CD8-positive, alpha-beta memory T cell (primary cell): ENCODE measurements at regions not wholly inside any gene's neighbourhood (a gene's known extent, or its start where the extent isn't known, plus 50 kb on each side); places are given as distances from the start of the nearest gene placed in this dataset.

Experiments
- CTCF ChIA-PET: fragments of 350-600 bp; sonication (Branson Sonifier 250); formaldehyde crosslinking; loops from one replicate; lab custom pipeline; 2021; ENCODE audit warnings: antibody characterized with exemption; lab: Charles Lee
- POLR2A ChIA-PET: fragments of 350-600 bp; sonication (Branson Sonifier 250); formaldehyde crosslinking; loops from one replicate; lab custom pipeline; 2021; ENCODE audit warnings: antibody characterized with exemption; lab: Charles Lee
- DNase-seq, 5 donors: peaks; one replicate each; pipeline versions ENCODE4 v3.0.0 to v3.0.0-alpha.2; 2020 to 2022; ENCODE audit warnings: mixed read lengths in 1 of 5
- H3K27ac ChIP-seq: one replicate; pipeline ENCODE4 v1.7.0; 2013; ENCODE audit warnings: low read depth, mild to moderate bottlenecking, low read length, moderate library complexity
- H3K27me3 ChIP-seq: 2 replicates; pipeline ENCODE4 v1.7.0; 2013; ENCODE audit warnings: low read length, mild to moderate bottlenecking; ENCODE audit not compliant: insufficient read depth, poor library complexity, severe bottlenecking
- H3K36me3 ChIP-seq: 2 replicates; pipeline ENCODE4 v1.7.0; 2013; ENCODE audit warnings: mild to moderate bottlenecking, low read length, moderate library complexity; ENCODE audit not compliant: insufficient read depth
- H3K4me1 ChIP-seq: 2 replicates; pipeline ENCODE4 v1.7.0; 2013; ENCODE audit warnings: mild to moderate bottlenecking, low read length, moderate library complexity; ENCODE audit not compliant: insufficient read depth
- H3K4me3 ChIP-seq: 2 replicates; pipeline ENCODE4 v1.7.0; 2013; ENCODE audit warnings: mild to moderate bottlenecking, low read length
- H3K9me3 ChIP-seq: 2 replicates; pipeline ENCODE4 v1.7.0; 2013; ENCODE audit warnings: mild to moderate bottlenecking, low read length
- H3K27ac Mint-ChIP-seq, 8 donors: one replicate each; pipeline ENCODE4 v1.8.0; 2020 to 2021; ENCODE audit warnings: mixed read lengths in 8 of 8, mild to moderate bottlenecking in 6 of 8, inconsistent platforms in 3 of 8, moderate library complexity in 3 of 8
- H3K27me3 Mint-ChIP-seq, 2 donors: one replicate each; pipeline ENCODE4 v1.8.0; 2020 to 2021; ENCODE audit warnings: mixed read lengths in 2 of 2, mild to moderate bottlenecking in 1 of 2, moderate library complexity in 1 of 2
- H3K36me3 Mint-ChIP-seq, 3 donors: one replicate each; pipeline ENCODE4 v1.8.0; 2020 to 2021; ENCODE audit warnings: mixed read lengths in 3 of 3, inconsistent platforms in 1 of 3, mild to moderate bottlenecking in 1 of 3
- H3K4me1 Mint-ChIP-seq, 3 donors: one replicate each; pipeline ENCODE4 v1.8.0; 2020 to 2021; ENCODE audit warnings: mixed read lengths in 3 of 3, inconsistent platforms in 1 of 3, mild to moderate bottlenecking in 1 of 3
- H3K4me3 Mint-ChIP-seq, 7 donors: one replicate each; pipeline ENCODE4 v1.8.0; 2020 to 2021; ENCODE audit warnings: mixed read lengths in 7 of 7, mild to moderate bottlenecking in 6 of 7, moderate library complexity in 4 of 7, inconsistent platforms in 2 of 7
- H3K9me3 Mint-ChIP-seq, 5 donors: one replicate each; pipeline ENCODE4 v1.8.0; 2020 to 2022; ENCODE audit warnings: mixed read lengths in 5 of 5, mild to moderate bottlenecking in 3 of 5, moderate library complexity in 2 of 5, inconsistent platforms in 1 of 5

DNA sequence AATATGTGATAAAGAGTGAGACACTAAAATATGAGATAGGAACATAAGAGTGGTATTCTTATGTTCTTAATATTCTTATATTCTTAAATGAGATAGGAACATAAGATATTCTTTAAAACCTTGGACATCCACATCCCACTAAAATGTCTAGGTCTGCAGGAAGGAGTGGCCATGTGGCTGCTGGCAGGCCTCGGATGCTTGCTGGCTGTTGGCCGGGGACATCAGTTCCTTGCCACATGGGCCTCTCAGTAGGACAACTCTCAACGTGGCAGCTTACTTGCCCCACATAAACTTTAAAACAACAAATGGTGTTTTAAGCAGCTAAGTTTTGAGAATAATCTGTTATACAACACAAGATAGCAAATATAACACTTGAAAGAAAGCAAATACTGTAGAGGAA, 240.1 kb downstream of the CASP12 start:
- peaks cover 6 to 16% (median 10%) of the 10 kb centered on the region in 3 donors for H3K4me1 Mint-ChIP-seq

DNA sequence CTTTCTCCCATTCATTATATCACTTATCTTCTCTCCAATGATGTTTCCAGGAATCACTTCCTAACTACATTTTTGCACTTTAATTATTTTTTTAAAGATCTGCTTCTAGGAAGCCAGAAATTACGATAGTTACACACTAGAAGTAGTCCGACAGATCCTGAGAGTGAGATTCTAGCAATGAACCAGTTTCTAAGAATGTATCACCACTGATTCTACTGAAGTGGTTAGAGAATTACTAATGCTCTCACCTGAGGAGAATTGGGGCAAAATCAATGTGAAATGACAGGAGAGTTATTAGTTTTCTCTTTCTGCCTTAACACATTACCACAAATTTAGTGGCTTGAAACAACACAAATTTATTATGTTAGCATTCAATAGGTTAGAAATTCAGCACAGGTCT, 241.2 kb downstream of the CASP12 start:
- ChIA-PET CTCF (no interaction called here), POLR2A (no interaction called here)
- Mint-ChIP-seq H3K36me3 (peaks cover 0 to 4% (median 0%) of the 10 kb centered on the region in 3 donors), H3K9me3 (no peaks in the 10 kb centered on the region), H3K27me3 (no peaks in the 10 kb centered on the region), H3K27ac (no peak overlapping the region), H3K4me1 (peaks cover 11 to 17% (median 12%) of the 10 kb centered on the region in 3 donors), H3K4me3 (no peak overlapping the region)
- peaks cover 7% of the 10 kb centered on the region for H3K4me1 ChIP-seq
- no peak for DNase-seq
- no peaks in the 10 kb centered on the region for H3K36me3 ChIP-seq
- no peak overlapping the region for H3K27ac ChIP-seq
- no peaks in the 10 kb centered on the region for H3K27me3 ChIP-seq
- no peaks in the 10 kb centered on the region for H3K9me3 ChIP-seq
- no peak overlapping the region for H3K4me3 ChIP-seq

More for the DNA sequence above, 240.1 kb downstream of the CASP12 start:
- peaks cover 0 to 4% (median 0%) of the 10 kb centered on the region in 3 donors for H3K36me3 Mint-ChIP-seq
- Histone ChIP-seq H3K36me3 (no peaks in the 10 kb centered on the region), H3K9me3 (no peaks in the 10 kb centered on the region), H3K4me3 (no peak overlapping the region), H3K27ac (no peak overlapping the region), H3K27me3 (no peaks in the 10 kb centered on the region), H3K4me1 (peaks cover 3% of the 10 kb centered on the region)
- no peak overlapping the region for H3K4me3 Mint-ChIP-seq
- H3K27ac Mint-ChIP-seq = peak overlapping the region in 1 of 8 donors; percentile 34
- H3K27me3 Mint-ChIP-seq = no peaks in the 10 kb centered on the region
- CTCF ChIA-PET = no interaction called here
- DNase-seq = no peak
- POLR2A ChIA-PET = no interaction called here
- no peaks in the 10 kb centered on the region for H3K9me3 Mint-ChIP-seq

DNA sequence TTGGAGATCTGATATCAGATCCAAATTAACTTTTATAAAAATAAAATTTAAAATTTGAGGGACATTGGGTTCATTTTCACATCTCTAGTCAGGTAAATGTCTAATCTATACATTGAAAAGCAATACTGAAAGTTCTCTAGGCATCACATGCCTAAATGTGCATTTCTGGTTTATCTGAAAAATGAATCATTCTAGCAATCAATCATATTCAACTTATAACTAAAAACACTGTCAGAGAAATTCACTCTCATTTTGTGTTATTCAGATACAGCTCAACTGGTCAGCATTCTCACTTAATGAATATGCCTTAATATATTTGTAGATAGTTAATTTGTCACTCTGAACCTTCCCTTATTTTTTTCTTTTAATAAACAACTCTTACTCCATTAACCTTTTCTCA, 243.2 kb downstream of the CASP12 start:
- Mint-ChIP-seq H3K9me3 (no peaks in the 10 kb centered on the region), H3K4me1 (peaks cover 11 to 17% (median 12%) of the 10 kb centered on the region in 3 donors), H3K27ac (no peak overlapping the region), H3K36me3 (peaks cover 0 to 4% (median 0%) of the 10 kb centered on the region in 3 donors), H3K4me3 (no peak overlapping the region), H3K27me3 (no peaks in the 10 kb centered on the region)
- ChIA-PET POLR2A (no interaction called here), CTCF (no interaction called here)
- no peaks in the 10 kb centered on the region for H3K27me3 ChIP-seq
- peaks cover 7% of the 10 kb centered on the region for H3K4me1 ChIP-seq
- H3K9me3 ChIP-seq = peaks cover 1% of the 10 kb centered on the region
- H3K36me3 ChIP-seq = no peaks in the 10 kb centered on the region
- H3K4me3 ChIP-seq = no peak overlapping the region
- DNase-seq = no peak
- no peak overlapping the region for H3K27ac ChIP-seq

DNA sequence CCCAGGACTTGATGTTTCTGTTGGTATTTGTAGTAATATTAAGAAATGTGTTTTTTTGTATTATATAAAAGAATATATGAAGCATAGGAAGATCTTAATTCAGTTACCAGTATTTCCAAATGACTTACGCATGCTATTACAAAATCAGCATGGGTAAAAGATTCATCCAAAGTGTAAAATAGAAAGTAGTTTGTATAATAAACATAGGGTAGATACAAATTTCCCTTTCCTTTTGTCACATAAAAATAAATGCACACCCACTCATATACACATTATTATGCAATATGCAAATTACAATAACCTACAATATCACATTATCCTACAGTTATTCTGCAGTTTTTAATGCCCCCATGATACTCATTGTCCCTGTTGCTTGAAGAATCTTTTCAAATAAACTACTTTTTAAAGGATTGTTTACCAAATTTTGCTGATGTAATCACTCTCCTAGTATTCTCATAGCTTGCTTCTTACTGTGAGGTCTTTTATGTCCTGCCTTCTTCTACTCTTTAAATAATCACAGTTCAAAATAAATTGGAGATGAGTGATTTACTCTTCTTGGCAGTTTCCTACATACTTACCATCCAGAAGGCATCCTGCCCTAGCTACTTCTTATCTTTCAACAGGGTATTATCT, 244.0 kb downstream of the CASP12 start:
- CTCF ChIA-PET = no interaction called here
- Histone ChIP-seq H3K4me1 (peaks cover 7% of the 10 kb centered on the region), H3K4me3 (no peak overlapping the region), H3K27me3 (no peaks in the 10 kb centered on the region), H3K9me3 (peaks cover 4% of the 10 kb centered on the region), H3K36me3 (no peaks in the 10 kb centered on the region), H3K27ac (no peak overlapping the region)
- Mint-ChIP-seq H3K27me3 (no peaks in the 10 kb centered on the region), H3K36me3 (peaks cover 0 to 3% (median 0%) of the 10 kb centered on the region in 3 donors), H3K4me1 (peaks cover 11 to 21% (median 12%) of the 10 kb centered on the region in 3 donors), H3K9me3 (no peaks in the 10 kb centered on the region), H3K4me3 (no peak overlapping the region), H3K27ac (peak overlapping the region in 1 of 8 donors; percentile 5)
- POLR2A ChIA-PET = no interaction called here
- no peak for DNase-seq

DNA sequence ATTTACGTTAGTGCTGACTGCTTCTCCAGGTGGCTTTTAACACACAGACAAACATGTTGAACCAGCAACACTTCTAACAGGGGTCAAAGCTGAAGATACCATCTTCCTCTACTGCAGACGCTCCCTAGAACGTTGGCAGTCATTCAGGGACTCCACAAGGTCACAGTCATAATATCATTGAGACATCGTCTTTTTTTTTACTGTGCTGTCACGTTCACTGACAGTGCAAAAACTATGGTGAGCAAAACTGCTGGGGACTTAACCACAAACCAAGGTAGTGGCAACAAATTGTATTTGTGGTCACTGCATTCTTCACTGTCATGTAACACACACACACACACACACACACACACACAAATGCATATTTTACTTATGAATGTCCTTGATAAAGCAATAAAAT, 244.9 kb downstream of the CASP12 start:
- Mint-ChIP-seq H3K27ac (peak overlapping the region in 4 of 8 donors; percentile 1 to 12 (median 4)), H3K27me3 (no peaks in the 10 kb centered on the region), H3K4me3 (peak overlapping the region; percentile 1 to 73 (median 37)), H3K4me1 (peaks cover 12 to 21% (median 13%) of the 10 kb centered on the region in 3 donors), H3K9me3 (no peaks in the 10 kb centered on the region), H3K36me3 (peaks cover 0 to 3% (median 0%) of the 10 kb centered on the region in 3 donors)
- DNase-seq = peak in 2 of 5 donors; percentile 17 to 52
- Histone ChIP-seq H3K9me3 (peaks cover 4% of the 10 kb centered on the region), H3K27ac (no peak overlapping the region), H3K36me3 (no peaks in the 10 kb centered on the region), H3K27me3 (no peaks in the 10 kb centered on the region), H3K4me1 (peaks cover 7% of the 10 kb centered on the region), H3K4me3 (no peak overlapping the region)
- CTCF ChIA-PET = no interaction called here
- POLR2A ChIA-PET = no interaction called here

DNA sequence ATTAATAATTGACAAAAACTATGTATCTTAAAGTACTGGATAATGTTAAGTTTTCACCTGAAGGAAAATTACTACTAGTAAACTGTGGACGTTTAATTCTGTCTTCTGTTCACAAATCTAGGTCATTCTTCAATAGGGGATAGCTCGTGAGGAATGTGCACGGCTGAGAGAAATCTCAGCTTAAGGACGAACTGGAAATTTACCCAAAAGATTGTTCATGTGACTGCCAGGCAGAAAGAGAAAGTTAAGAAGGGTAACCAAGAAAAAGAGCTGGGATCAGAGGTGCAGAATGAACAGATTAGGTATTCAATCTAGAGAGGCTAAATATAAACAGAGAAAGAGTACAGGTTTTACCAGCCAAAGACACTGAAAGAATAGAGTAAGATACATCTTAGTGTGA, 245.3 kb downstream of the CASP12 start:
- H3K27ac Mint-ChIP-seq = peak overlapping the region in 4 of 8 donors; percentile 1 to 12 (median 4)
- Histone ChIP-seq H3K4me1 (peaks cover 7% of the 10 kb centered on the region), H3K27ac (no peak overlapping the region), H3K9me3 (peaks cover 4% of the 10 kb centered on the region), H3K27me3 (no peaks in the 10 kb centered on the region), H3K4me3 (no peak overlapping the region), H3K36me3 (no peaks in the 10 kb centered on the region)
- peak overlapping the region; percentile 1 to 73 (median 37) for H3K4me3 Mint-ChIP-seq
- peaks cover 0 to 3% (median 0%) of the 10 kb centered on the region in 3 donors for H3K36me3 Mint-ChIP-seq
- no peak for DNase-seq
- peaks cover 12 to 21% (median 13%) of the 10 kb centered on the region in 3 donors for H3K4me1 Mint-ChIP-seq
- CTCF ChIA-PET = no interaction called here
- H3K27me3 Mint-ChIP-seq = no peaks in the 10 kb centered on the region
- H3K9me3 Mint-ChIP-seq = no peaks in the 10 kb centered on the region
- POLR2A ChIA-PET = no interaction called here

DNA sequence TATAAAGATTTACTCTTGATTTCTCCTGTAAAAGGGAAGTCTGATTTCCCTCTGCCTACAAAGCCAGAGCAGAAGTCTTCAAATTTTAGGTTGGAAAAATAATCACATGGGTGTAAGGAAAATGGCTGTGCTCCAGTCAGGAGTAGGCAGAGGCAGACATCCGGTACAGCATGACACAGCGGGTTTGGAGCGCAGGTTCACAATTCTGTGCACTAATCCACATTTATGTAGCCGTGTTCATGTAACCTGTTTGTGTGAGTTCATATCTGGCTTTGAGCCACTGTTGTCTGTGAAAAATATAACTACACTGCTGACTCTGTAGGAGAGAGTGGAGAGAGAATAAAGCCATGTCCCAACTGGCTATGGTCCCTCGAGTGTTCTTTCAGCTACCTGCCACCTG, 248.0 kb downstream of the CASP12 start:
- POLR2A ChIA-PET = no interaction called here
- no peak for DNase-seq
- CTCF ChIA-PET = no interaction called here

DNA sequence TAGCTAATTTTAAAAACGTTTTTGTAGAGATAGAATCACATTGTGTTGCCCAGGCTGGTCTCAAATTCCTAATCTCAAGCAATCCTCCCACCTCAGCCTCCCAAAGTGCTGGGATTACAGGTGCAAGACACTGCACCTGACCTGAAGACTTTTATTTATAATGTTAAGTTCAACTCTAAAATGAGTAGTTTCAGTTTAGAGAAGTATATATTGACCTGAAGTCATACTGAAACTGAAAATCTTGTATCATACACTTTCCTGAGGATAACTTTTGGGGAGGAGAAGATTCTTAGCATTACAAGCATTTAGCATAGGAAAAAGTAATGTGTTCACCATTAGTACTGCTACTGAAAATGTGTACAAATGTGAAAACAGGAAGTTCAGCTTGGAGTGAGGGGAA, 249.3 kb downstream of the CASP12 start:
- Histone ChIP-seq H3K9me3 (peaks cover 4% of the 10 kb centered on the region), H3K27ac (no peak overlapping the region), H3K36me3 (no peaks in the 10 kb centered on the region), H3K4me1 (peaks cover 7% of the 10 kb centered on the region), H3K27me3 (no peaks in the 10 kb centered on the region), H3K4me3 (no peak overlapping the region)
- Mint-ChIP-seq H3K36me3 (peaks cover 0 to 3% (median 0%) of the 10 kb centered on the region in 3 donors), H3K27me3 (no peaks in the 10 kb centered on the region), H3K4me3 (no peak overlapping the region), H3K27ac (no peak overlapping the region), H3K4me1 (peaks cover 12 to 17% (median 13%) of the 10 kb centered on the region in 3 donors), H3K9me3 (no peaks in the 10 kb centered on the region)
- CTCF ChIA-PET = no interaction called here
- DNase-seq = no peak
- POLR2A ChIA-PET = no interaction called here

More for the DNA sequence above, 248.0 kb downstream of the CASP12 start:
- Mint-ChIP-seq H3K36me3 (peaks cover 0 to 3% (median 0%) of the 10 kb centered on the region in 3 donors), H3K4me1 (peaks cover 12 to 21% (median 13%) of the 10 kb centered on the region in 3 donors), H3K4me3 (no peak overlapping the region), H3K9me3 (no peaks in the 10 kb centered on the region), H3K27me3 (no peaks in the 10 kb centered on the region), H3K27ac (peak overlapping the region in 1 of 8 donors; percentile 34)
- Histone ChIP-seq H3K4me1 (peaks cover 7% of the 10 kb centered on the region), H3K4me3 (no peak overlapping the region), H3K27me3 (no peaks in the 10 kb centered on the region), H3K36me3 (no peaks in the 10 kb centered on the region), H3K9me3 (peaks cover 4% of the 10 kb centered on the region), H3K27ac (no peak overlapping the region)
